ENCODE measurements at regions not wholly inside any gene's neighbourhood (a gene's known extent, or its start where the extent isn't known, plus 50 kb on each side); places are given as distances from the start of the nearest gene placed in this dataset.

DNA sequence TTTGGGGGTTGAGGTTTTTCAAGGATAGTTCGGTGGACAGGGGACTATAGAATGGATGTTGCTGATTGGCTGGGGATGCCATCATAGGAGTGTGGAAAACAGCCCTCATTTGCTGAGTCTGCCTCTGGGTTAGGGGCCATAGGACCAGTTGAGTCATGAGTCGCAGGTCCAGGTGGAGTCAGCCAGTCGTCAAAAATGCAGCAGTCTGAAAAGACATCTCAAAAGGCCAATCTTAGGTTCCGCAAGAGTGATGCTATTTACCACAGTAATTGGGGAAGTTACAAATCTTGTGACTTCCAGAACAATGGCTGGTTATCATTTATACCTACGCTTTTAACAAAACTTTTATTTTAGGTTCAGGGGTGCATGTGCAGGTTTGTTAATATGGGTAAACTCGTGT is 276.0 kb upstream of the DMRT1 start:
- H3K23ac ChIP-seq (ENCODE audit: insufficient read length): no peak overlapping the region
- H3K4me3 ChIP-seq (ENCODE audit: extremely low read depth in 1 of 4, insufficient read depth in 2 of 4, low read depth in 3 of 4, low read length in 4 of 4): no peak overlapping the region
- WGBS, 2 experiments (ENCODE audit: extremely low coverage in 1 of 2, insufficient coverage in 1 of 2, insufficient read length in 1 of 2, insufficient replicate concordance in 2 of 2, low coverage in 1 of 2, low lambda C conversion rate in 2 of 2, missing lambda C conversion rate in 1 of 2): 97% methylated on average over 6 of the region's 6 CpGs; no CpG with 5 or more reads in 1 of the 2 experiments
- H3K36me3 ChIP-seq (ENCODE audit: control insufficient read depth in 2 of 4, insufficient read depth in 4 of 4, low read length in 3 of 4): peaks cover 0 to 4% (median 0%) of the 10 kb centered on the region in 4 experiments; a peak in 3 of 8 replicates
- H2AFZ ChIP-seq (ENCODE audit: low read length): no peak overlapping the region
- no peaks in the 10 kb centered on the region for H3K23me2 ChIP-seq (ENCODE audit: low read depth, low read length)
- H3K9me3 ChIP-seq (ENCODE audit: insufficient read depth in 2 of 2, low read depth in 1 of 2, low read length in 1 of 2): 0 out of 4 replicates have a peak, but pooled peaks cover 0 to 5% of the 10 kb centered on the region in 2 experiments
- H3K27ac ChIP-seq (ENCODE audit: low read depth, low read length): no peak overlapping the region
- H4K91ac ChIP-seq (replicated peaks; ENCODE audit: insufficient read length, low read length): no peak overlapping the region
- H2BK12ac ChIP-seq (ENCODE audit: low read depth, low read length): no peak overlapping the region
- POLR2A ChIA-PET (ENCODE audit: partially characterized antibody): no interaction called here
- no peak overlapping the region for H2AK5ac ChIP-seq (ENCODE audit: low read depth, low read length)
- no peak overlapping the region for H3K18ac ChIP-seq (ENCODE audit: extremely low read depth, low read length)
- H3K14ac ChIP-seq (ENCODE audit: insufficient read length): no peak overlapping the region
- H2BK120ac ChIP-seq (replicated peaks; ENCODE audit: low read depth, low read length): no peak overlapping the region
- no peak overlapping the region for H3K4me2 ChIP-seq (ENCODE audit: insufficient read depth in 1 of 2, low read depth in 2 of 2, low read length in 2 of 2)
- no peak overlapping the region for H3K9ac ChIP-seq (replicated peaks in 1 of 4; ENCODE audit: extremely low read depth in 1 of 4, low read depth in 3 of 4, low read length in 3 of 4)
- FAIRE-seq (no peak), DNase-seq (ENCODE audit: low read depth in 1 of 2, low spot score in 2 of 2) (no peak)
- no peak overlapping the region for H2BK20ac ChIP-seq (ENCODE audit: low read length)
- H2BK15ac ChIP-seq (ENCODE audit: low read length): no peak overlapping the region
- CTCF ChIA-PET (ENCODE audit: partially characterized antibody): no interaction called here
- H3K56ac ChIP-seq (replicated peaks; ENCODE audit: insufficient read length, low read depth, low read length): no peak overlapping the region
- H4K5ac ChIP-seq (ENCODE audit: insufficient read length, low read depth, low read length): no peak overlapping the region
- H3K79me1 ChIP-seq (ENCODE audit: low read depth, low read length): no peaks in the 10 kb centered on the region; the same call in 1 of the 2 replicates
- H3K27me3 ChIP-seq (replicated peaks in 1 of 4; ENCODE audit: control insufficient read depth in 3 of 4, extremely low read depth in 1 of 4, insufficient read depth in 3 of 4, low read length in 3 of 4): no peaks in the 10 kb centered on the region
- peaks cover 0 to 30% of the 10 kb centered on the region in 2 experiments; a peak in 3 of 4 replicates for H3K79me2 ChIP-seq (ENCODE audit: control insufficient read depth in 1 of 2, insufficient read depth in 2 of 2, low read length in 2 of 2)
- no peak overlapping the region for H4K8ac ChIP-seq (ENCODE audit: extremely low read depth, insufficient read depth, low read length)
- peaks cover 0 to 1% of the 10 kb centered on the region in 2 experiments for H4K20me1 ChIP-seq (replicated peaks in 1 of 2; ENCODE audit: control insufficient read depth in 1 of 2, insufficient read depth in 2 of 2, low read length in 2 of 2)
- no peak overlapping the region for H3K4ac ChIP-seq (replicated peaks; ENCODE audit: insufficient read length, low read depth, low read length)
- no peak overlapping the region for H2BK5ac ChIP-seq (ENCODE audit: low read depth, low read length)
- H3K4me1 ChIP-seq (replicated peaks in 1 of 4; ENCODE audit: control insufficient read depth in 3 of 4, insufficient read depth in 4 of 4, low read length in 3 of 4): no peaks in the 10 kb centered on the region
- TF ChIP-seq SAP30 (IDR thresholded peaks at IDR 0.05; ENCODE audit: insufficient read depth, insufficient replicate concordance, low read length): no peak
- no peak for TF ChIP-seq POU5F1 (IDR thresholded peaks at IDR 0.05; ENCODE audit: low read depth, low read length)
- no peak for TF ChIP-seq SP2 (IDR thresholded peaks at IDR 0.05; ENCODE audit: low read length)
- TF ChIP-seq NANOG (IDR thresholded peaks at IDR 0.05; ENCODE audit: insufficient read depth, low read depth, low read length, poor library complexity, severe bottlenecking): no peak
- no peak for TF ChIP-seq YY1 (IDR thresholded peaks at IDR 0.05; ENCODE audit: low read depth, low read length)
- TF ChIP-seq HDAC6 (IDR thresholded peaks at IDR 0.05; ENCODE audit: low read depth, low read length): no peak
- no peak for TF ChIP-seq POLR2A (IDR thresholded peaks at IDR 0.05; ENCODE audit: control extremely low read depth in 1 of 2, low read depth in 2 of 2, low read length in 2 of 2)
- TF ChIP-seq CTBP2 (IDR thresholded peaks at IDR 0.05; ENCODE audit: borderline replicate concordance, insufficient read depth, insufficient read length, low read length): no peak
- no peak for TF ChIP-seq SIX5 (IDR thresholded peaks at IDR 0.05; ENCODE audit: low read depth, low read length)
- no peak for TF ChIP-seq GABPA (IDR thresholded peaks at IDR 0.05; ENCODE audit: borderline replicate concordance, insufficient read depth, low read length)

Measured in H1 (cell line).